ENCODE measurements at regions not wholly inside any gene's neighbourhood (a gene's known extent, or its start where the extent isn't known, plus 50 kb on each side); places are given as distances from the start of the nearest gene placed in this dataset.

GRCh38 chr10:43781480-43782361 lies 133.0 kb upstream of the ZNF32 start:
- no peaks in the 10 kb centered on the region for H3K9me3 Mint-ChIP-seq
- H3K4me1 Mint-ChIP-seq (ENCODE audit: low read depth), result peaks cover 13% of the 10 kb centered on the region
- H3K27ac Mint-ChIP-seq, result no peak overlapping the region
- no peaks in the 10 kb centered on the region for H3K36me3 Mint-ChIP-seq (ENCODE audit: low read depth)
- H3K27me3 Mint-ChIP-seq (ENCODE audit: low read depth), result peaks cover 4% of the 10 kb centered on the region
- no peak overlapping the region for H3K4me3 Mint-ChIP-seq

GRCh38 chr10:43778571-43778970 lies 129.9 kb upstream of the ZNF32 start:
- Mint-ChIP-seq H3K36me3 (ENCODE audit: low read depth) (no peaks in the 10 kb centered on the region), H3K27ac (no peak overlapping the region), H3K9me3 (no peaks in the 10 kb centered on the region), H3K4me1 (ENCODE audit: low read depth) (peaks cover 13% of the 10 kb centered on the region), H3K4me3 (no peak overlapping the region), H3K27me3 (ENCODE audit: low read depth) (peaks cover 8% of the 10 kb centered on the region)

DNA sequence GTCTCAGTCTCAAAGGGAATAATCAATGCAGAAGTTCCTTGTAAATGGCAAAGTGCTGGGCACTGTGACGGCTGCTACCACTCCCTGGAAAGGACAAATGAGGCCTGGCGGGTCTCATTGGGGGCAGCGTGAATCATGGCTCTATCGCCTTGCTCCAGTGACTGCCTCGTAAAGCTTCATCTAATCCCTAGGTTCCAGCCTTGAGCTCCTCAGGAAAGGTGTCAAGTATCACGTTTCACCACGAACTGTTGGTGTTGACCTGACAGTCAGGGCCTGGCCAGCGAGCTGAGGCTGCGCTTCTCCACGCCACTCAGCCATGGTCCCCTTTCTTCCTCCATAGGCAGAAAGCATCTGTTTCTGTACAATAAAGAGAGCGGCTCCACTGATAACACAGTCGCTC lies 126.7 kb upstream of the ZNF32 start:
- H3K27me3 Mint-ChIP-seq (ENCODE audit: low read depth), result peaks cover 26% of the 10 kb centered on the region
- peaks cover 7% of the 10 kb centered on the region for H3K4me1 Mint-ChIP-seq (ENCODE audit: low read depth)
- H3K4me3 Mint-ChIP-seq, result no peak overlapping the region
- H3K36me3 Mint-ChIP-seq (ENCODE audit: low read depth), result no peaks in the 10 kb centered on the region
- no peak overlapping the region for H3K27ac Mint-ChIP-seq
- H3K9me3 Mint-ChIP-seq, result no peaks in the 10 kb centered on the region

DNA sequence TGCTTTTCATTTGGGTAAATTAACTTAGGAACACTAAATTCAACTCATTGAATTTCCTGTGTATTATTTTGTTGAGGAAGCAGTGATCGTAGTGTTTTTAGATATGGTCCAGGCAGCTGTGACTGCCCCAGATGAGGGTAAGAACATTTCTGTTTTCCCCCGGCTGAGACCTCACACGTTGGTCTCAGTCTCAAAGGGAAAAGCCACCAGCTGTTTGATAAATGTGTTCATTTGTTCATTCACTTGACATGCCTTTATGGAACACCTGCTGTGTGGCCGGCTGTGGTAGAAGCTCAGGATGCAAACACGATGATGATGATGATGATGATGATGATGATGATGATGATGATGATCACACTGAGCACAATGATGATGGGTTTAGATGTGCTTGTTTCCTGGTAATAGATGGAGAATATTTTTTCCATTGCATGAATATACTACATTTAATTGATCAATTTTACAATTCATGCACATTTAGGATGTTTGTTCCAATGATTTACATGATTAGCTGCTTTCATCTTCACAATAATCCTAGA lies 125.6 kb upstream of the ZNF32 start:
- no peaks in the 10 kb centered on the region for H3K36me3 Mint-ChIP-seq (ENCODE audit: low read depth)
- H3K4me1 Mint-ChIP-seq (ENCODE audit: low read depth), result peaks cover 7% of the 10 kb centered on the region
- H3K9me3 Mint-ChIP-seq, result no peaks in the 10 kb centered on the region
- H3K4me3 Mint-ChIP-seq, result no peak overlapping the region
- H3K27ac Mint-ChIP-seq, result no peak overlapping the region
- H3K27me3 Mint-ChIP-seq (ENCODE audit: low read depth), result peaks cover 36% of the 10 kb centered on the region

DNA sequence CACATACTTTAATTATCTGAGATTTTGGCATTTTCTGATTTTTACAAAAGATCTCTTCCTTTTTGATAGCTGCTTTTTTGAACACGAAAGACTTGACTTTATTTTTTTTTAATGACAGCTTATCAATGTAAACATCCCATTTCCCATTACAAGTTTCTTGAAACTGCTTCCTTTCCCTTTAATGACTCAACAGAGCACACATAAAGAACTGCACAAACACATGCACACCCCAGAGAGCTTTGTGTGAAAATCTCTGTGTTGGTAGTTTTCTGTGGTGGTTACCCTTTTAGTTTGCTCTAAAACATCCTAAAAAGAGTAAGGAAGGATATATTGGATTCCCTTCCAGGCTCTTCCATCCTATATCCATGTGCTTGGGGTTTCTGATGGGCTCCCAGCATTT lies 125.1 kb upstream of the ZNF32 start:
- H3K4me3 Mint-ChIP-seq, result no peak overlapping the region
- H3K36me3 Mint-ChIP-seq (ENCODE audit: low read depth), result no peaks in the 10 kb centered on the region
- peaks cover 36% of the 10 kb centered on the region for H3K27me3 Mint-ChIP-seq (ENCODE audit: low read depth)
- no peak overlapping the region for H3K27ac Mint-ChIP-seq
- peaks cover 3% of the 10 kb centered on the region for H3K4me1 Mint-ChIP-seq (ENCODE audit: low read depth)
- H3K9me3 Mint-ChIP-seq, result no peaks in the 10 kb centered on the region

GRCh38 chr10:43772171-43772570 lies 123.5 kb upstream of the ZNF32 start:
- Mint-ChIP-seq H3K4me1 (ENCODE audit: low read depth) (no peaks in the 10 kb centered on the region), H3K27me3 (ENCODE audit: low read depth) (peaks cover 38% of the 10 kb centered on the region), H3K4me3 (no peak overlapping the region), H3K27ac (no peak overlapping the region), H3K9me3 (no peaks in the 10 kb centered on the region), H3K36me3 (ENCODE audit: low read depth) (no peaks in the 10 kb centered on the region)

DNA sequence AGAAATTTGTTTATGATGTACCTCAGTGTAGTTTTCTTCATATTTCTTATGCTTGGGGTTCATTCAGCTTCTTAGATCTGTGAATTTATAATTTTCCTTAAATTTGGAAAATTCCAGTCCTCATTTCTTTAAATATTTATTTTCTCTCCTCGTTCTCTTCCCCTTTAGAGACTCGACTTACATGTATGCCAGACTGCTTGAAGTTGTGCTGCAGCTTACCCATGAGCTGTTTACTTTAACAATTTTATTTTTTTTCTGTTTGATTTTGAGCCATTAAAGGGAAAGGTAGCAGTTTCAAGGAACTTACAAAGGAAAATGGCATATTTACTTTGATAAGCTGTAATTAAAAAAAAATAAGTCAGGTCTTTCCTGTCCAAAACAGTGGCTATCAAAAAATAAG lies 123.0 kb upstream of the ZNF32 start:
- Mint-ChIP-seq H3K36me3 (ENCODE audit: low read depth) (no peaks in the 10 kb centered on the region), H3K9me3 (no peaks in the 10 kb centered on the region), H3K27ac (no peak overlapping the region), H3K4me1 (ENCODE audit: low read depth) (no peaks in the 10 kb centered on the region), H3K4me3 (no peak overlapping the region), H3K27me3 (ENCODE audit: low read depth) (peaks cover 43% of the 10 kb centered on the region)

DNA sequence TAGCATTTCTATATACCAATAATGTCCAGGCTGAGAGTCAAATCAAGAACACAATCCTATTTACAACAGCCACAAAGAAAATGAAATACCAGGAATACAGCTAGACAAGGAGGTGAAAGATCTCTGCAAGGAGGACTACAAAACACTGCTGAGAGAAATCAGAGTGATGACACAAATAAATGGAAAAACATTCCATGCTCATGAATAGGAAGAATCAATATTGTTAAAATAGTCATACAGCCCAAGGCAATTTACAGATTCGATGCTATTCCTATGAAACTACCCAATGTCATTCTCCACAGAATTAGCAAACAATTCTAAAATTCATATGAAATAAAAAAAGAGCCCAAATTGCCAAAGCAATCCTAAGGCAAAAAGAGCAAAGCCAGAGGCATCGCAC lies 116.8 kb upstream of the ZNF32 start:
- no peak overlapping the region for H3K4me3 Mint-ChIP-seq
- H3K27me3 Mint-ChIP-seq (ENCODE audit: low read depth), result peaks cover 30% of the 10 kb centered on the region

GRCh38 chr10:43763846-43764245 lies 115.2 kb upstream of the ZNF32 start:
- Mint-ChIP-seq H3K36me3 (ENCODE audit: low read depth) (no peaks in the 10 kb centered on the region), H3K9me3 (no peaks in the 10 kb centered on the region), H3K4me3 (no peak overlapping the region), H3K4me1 (ENCODE audit: low read depth) (no peaks in the 10 kb centered on the region), H3K27me3 (ENCODE audit: low read depth) (peaks cover 20% of the 10 kb centered on the region), H3K27ac (no peak overlapping the region)

More for the DNA sequence above, 116.8 kb upstream of the ZNF32 start:
- Mint-ChIP-seq H3K27ac (no peak overlapping the region), H3K36me3 (ENCODE audit: low read depth) (no peaks in the 10 kb centered on the region), H3K4me1 (ENCODE audit: low read depth) (no peaks in the 10 kb centered on the region), H3K9me3 (no peaks in the 10 kb centered on the region)

GRCh38 chr10:43760514-43760913 lies 111.8 kb upstream of the ZNF32 start:
- Mint-ChIP-seq H3K4me1 (ENCODE audit: low read depth) (no peaks in the 10 kb centered on the region), H3K4me3 (no peak overlapping the region), H3K27me3 (ENCODE audit: low read depth) (peaks cover 6% of the 10 kb centered on the region), H3K36me3 (ENCODE audit: low read depth) (no peaks in the 10 kb centered on the region), H3K9me3 (no peaks in the 10 kb centered on the region), H3K27ac (no peak overlapping the region)

DNA sequence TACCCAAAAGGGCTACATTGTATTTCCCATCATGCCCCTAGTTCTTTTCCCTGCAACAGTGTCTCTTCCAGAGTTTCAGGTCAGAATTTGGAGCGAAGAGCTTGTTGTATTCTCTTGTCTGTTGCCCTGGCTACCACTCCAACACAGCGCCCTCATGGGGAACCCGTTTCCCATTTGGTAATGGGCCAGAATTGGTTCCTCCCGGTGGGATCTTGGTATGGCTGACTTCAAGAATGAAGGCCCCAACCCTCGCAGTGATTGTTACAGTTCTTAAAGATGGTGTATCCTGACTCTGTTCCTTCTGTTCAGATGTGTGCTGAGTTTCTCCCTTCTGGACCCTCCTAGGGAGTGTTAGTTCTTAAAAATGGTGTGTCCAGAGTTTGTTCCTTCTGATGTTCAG lies 110.5 kb upstream of the ZNF32 start:
- Mint-ChIP-seq H3K4me3 (no peak overlapping the region), H3K27ac (no peak overlapping the region), H3K36me3 (ENCODE audit: low read depth) (no peaks in the 10 kb centered on the region), H3K9me3 (no peaks in the 10 kb centered on the region), H3K4me1 (ENCODE audit: low read depth) (peaks cover 2% of the 10 kb centered on the region), H3K27me3 (ENCODE audit: low read depth) (no peaks in the 10 kb centered on the region)

- Mint-ChIP-seq H3K36me3 (ENCODE audit: low read depth) (no peaks in the 10 kb centered on the region), H3K4me3 (no peak overlapping the region), H3K27me3 (ENCODE audit: low read depth) (no peaks in the 10 kb centered on the region), H3K4me1 (ENCODE audit: low read depth) (peaks cover 2% of the 10 kb centered on the region), H3K27ac (no peak overlapping the region), H3K9me3 (no peaks in the 10 kb centered on the region)
Observed at GRCh38 chr10:43756341-43756740, 107.7 kb upstream of the ZNF32 start.

DNA sequence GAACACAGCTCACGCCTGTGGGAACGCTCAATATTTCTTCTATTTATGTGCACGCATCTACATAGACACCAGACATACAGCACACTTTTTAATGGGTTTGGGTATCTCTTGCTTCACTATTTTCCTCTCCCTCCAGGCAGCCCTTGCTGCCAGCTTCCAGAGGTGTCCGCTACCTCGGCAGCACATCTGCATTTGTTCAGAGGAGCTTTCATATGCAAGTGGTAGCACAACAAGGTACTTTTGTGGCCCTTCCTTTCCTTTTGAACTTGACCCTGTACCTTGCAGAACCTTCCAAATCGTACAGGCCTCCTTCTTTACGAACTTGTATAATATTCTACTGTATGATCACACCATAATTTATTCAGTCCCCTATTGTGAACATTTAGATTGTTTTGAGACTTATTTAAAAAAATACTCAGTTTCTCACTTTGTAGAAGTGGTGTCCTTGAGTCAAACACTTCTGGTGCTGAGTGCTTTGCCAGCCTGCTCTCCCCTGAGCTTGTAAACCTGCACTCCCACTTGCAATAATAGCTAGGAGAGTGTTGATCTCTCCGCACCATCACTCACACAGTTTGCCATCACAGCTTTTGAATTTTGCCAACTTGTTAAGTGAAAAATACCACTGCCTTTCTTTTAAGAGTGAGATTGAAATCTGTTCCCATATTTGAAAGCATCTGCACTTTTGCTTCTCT lies 106.0 kb upstream of the ZNF32 start:
- no peak overlapping the region for H3K4me3 Mint-ChIP-seq
- H3K9me3 Mint-ChIP-seq, result no peaks in the 10 kb centered on the region
- peaks cover 2% of the 10 kb centered on the region for H3K4me1 Mint-ChIP-seq (ENCODE audit: low read depth)
- H3K36me3 Mint-ChIP-seq (ENCODE audit: low read depth), result no peaks in the 10 kb centered on the region
- no peak overlapping the region for H3K27ac Mint-ChIP-seq
- H3K27me3 Mint-ChIP-seq (ENCODE audit: low read depth), result no peaks in the 10 kb centered on the region

DNA sequence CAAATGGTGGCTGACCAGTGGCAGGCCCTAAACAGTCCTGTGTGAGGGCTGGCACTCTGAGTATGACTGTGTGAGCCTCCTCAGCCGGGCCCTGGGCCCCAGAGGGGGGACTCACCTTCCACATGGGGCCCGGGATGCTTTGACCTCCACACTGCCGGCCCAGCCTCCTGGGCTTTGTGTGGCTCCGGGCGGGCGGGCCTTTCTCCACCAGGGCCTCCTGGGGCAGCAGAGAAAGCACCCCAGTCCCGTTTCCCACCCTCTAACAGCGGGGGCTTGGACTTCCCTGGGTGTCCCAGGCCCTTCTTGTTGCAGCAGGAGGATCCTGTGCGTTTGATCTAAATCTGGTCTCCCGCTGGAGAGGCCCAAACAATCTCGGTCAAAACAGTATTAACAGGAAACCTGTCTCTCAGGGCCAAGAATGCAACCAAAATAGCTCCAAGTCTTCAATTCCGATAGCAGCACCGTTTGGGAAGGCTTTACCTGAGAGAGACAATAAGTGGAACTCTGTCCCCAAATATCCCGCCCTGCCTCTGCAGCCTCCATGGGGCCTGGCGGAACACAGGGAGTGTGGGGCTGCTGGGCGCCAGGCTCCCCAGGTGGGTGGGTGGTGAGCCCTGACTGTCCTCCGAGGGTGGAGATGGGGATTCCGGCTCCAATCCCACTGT lies 104.8 kb upstream of the ZNF32 start:
- Mint-ChIP-seq H3K9me3 (no peaks in the 10 kb centered on the region), H3K36me3 (ENCODE audit: low read depth) (no peaks in the 10 kb centered on the region), H3K4me1 (ENCODE audit: low read depth) (peaks cover 2% of the 10 kb centered on the region), H3K4me3 (no peak overlapping the region), H3K27me3 (ENCODE audit: low read depth) (no peaks in the 10 kb centered on the region), H3K27ac (no peak overlapping the region)
